ENCODE measurements at regions not wholly inside any gene's neighbourhood (a gene's known extent, or its start where the extent isn't known, plus 50 kb on each side); places are given as distances from the start of the nearest gene placed in this dataset.

- no peak for TF ChIP-seq HOXA7 (CRISPR knock-in tag; IDR thresholded peaks at IDR 0.05)
- no peak for TF ChIP-seq CTCF (IDR thresholded peaks at IDR 0.05)
- TF ChIP-seq REST (IDR thresholded peaks at IDR 0.05) = no peak
- TF ChIP-seq RAD21 (conservative IDR thresholded peaks at IDR 0.05 in 1 of 2, IDR thresholded peaks at IDR 0.05 in 1 of 2) = no peak
- no peak for TF ChIP-seq RFX5 (IDR thresholded peaks at IDR 0.05)
- TF ChIP-seq MAZ (IDR thresholded peaks at IDR 0.05; ENCODE audit: borderline replicate concordance, low read depth, low read length) = no peak
- no peak for TF ChIP-seq HDAC2 (IDR thresholded peaks at IDR 0.05)
Measured at GRCh38 chr2:45284621-45284995, 275.4 kb upstream of the SIX2 start.

Measured in A549 (cell line).